Right atrium auricular region (tissue), 2 donors: ENCODE measurements at regions not wholly inside any gene's neighbourhood (a gene's known extent, or its start where the extent isn't known, plus 50 kb on each side); places are given as distances from the start of the nearest gene placed in this dataset.
"Not testable (repeated sequence)": the region's sequence is repeated elsewhere in the genome, so short reads cannot be mapped to it uniquely, and the experiment has no call there.

Experiments used
- DNase-seq: peaks from one replicate; pipeline ENCODE4 v3.0.0-alpha.2; 2019; ENCODE audit warnings: low spot score
- H3K27ac ChIP-seq, 2 donors: fragments of 200-600 bp; sonication (generic); 1 replicate in 1 of 2; 2 replicates in 1 of 2; pipeline ENCODE4 v1.5.1; 2016 to 2019
- H3K27me3 ChIP-seq, 2 donors: fragments of 200-600 bp; sonication (generic); one replicate each; pipeline versions ENCODE4 v1.5.1 to v1.6.0; 2017 to 2019
- H3K36me3 ChIP-seq: fragments of 200-600 bp; sonication (generic); one replicate; pipeline ENCODE4 v1.5.1; 2016
- H3K4me1 ChIP-seq, 2 donors: fragments of 200-600 bp; sonication (generic); one replicate each; pipeline versions ENCODE4 v1.5.1 to v1.6.0; 2017 to 2019
- H3K4me3 ChIP-seq, 2 donors: fragments of 200-600 bp; sonication (generic); 1 replicate in 1 of 2; 2 replicates in 1 of 2; pipeline ENCODE4 v1.5.1; 2017 to 2019; ENCODE audit warnings: mild to moderate bottlenecking in 1 of 2, moderate library complexity in 1 of 2
- H3K9me3 ChIP-seq, 2 donors: fragments of 200-600 bp; sonication (generic); one replicate each; pipeline ENCODE4 v1.5.1; 2019
- CTCF ChIP-seq, 2 donors: fragments of 200-600 bp; sonication (generic); IDR thresholded peaks; one replicate each; pipeline ENCODE4 v1.5.1; 2019; ENCODE audit warnings: antibody characterized with exemption in 2 of 2

DNA sequence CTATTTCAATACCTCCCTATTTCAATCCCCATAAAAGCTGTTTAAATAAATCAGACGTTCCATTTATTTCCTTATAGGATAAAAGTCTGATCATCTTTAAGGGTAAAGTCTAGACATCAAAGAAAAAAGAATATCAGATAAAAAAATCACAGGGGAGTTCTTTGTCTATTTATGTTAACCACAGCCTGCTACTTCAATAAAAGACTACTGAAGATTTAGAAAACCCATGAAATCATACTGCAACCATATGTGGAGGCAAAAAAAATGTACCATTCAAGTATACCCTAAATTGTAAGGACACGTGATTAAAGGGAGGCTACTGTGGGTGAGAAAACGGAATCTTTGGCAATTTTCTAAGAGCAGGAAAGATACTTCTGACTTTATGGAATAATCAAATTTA is 108.2 kb upstream of the TNFSF4 start:
- Histone ChIP-seq H3K9me3 (no peaks in the 10 kb centered on the region), H3K36me3 (no peaks in the 10 kb centered on the region), H3K4me1 (no peaks in the 10 kb centered on the region), H3K27ac (no peak overlapping the region), H3K27me3 (no peaks in the 10 kb centered on the region), H3K4me3 (no peak overlapping the region)
- TF ChIP-seq CTCF (IDR thresholded peaks at IDR 0.05): no peak
- DNase-seq: no peak

GRCh38 chr1:173318788-173319187 is 111.7 kb upstream of the TNFSF4 start:
- no peak for DNase-seq
- Histone ChIP-seq H3K36me3 (no peaks in the 10 kb centered on the region), H3K4me1 (no peaks in the 10 kb centered on the region), H3K27me3 (no peaks in the 10 kb centered on the region), H3K9me3 (no peaks in the 10 kb centered on the region), H3K4me3 (no peak overlapping the region), H3K27ac (no peak overlapping the region)
- no peak for TF ChIP-seq CTCF (IDR thresholded peaks at IDR 0.05)

DNA sequence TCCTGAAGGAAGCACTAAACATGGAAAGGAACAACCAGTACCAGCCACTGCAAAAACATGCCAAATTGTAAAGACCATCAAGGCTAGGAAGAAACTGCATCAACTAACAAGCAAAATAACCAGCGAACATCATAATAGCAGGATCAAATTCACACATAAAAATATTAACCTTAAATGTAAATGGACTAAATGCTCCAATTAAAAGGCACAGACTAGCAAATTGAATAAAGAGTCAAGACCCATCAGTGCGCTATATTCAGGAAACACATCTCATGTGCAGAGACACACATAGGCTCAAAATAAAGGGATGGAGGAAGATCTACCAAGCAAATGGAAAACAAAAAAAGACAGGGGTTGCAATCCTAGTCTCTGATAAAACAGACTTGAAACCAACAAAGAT is 117.2 kb upstream of the TNFSF4 start:
- not testable (repeated sequence) for H3K9me3 ChIP-seq, H3K4me1 ChIP-seq, DNase-seq, H3K4me3 ChIP-seq, H3K27ac ChIP-seq, H3K27me3 ChIP-seq, H3K36me3 ChIP-seq

DNA sequence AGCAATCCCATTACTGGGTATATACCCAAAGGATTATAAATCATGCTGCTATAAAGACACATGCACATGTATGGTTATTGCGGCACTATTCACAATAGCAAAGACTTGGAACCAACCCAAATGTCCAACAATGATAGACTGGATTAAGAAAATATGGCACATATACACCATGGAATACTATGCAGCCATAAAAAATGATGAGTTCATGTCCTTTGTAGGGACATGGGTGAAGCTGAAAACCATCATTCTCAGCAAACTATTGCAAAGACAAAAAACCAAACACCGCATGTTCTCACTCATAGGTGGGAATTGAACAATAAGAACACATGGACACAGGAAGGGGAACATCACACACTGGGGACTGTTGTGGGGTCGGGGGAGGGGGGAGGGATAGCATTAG is 120.9 kb upstream of the TNFSF4 start:
- H3K4me1 ChIP-seq: peaks cover 0 to 22% of the 10 kb centered on the region in 2 donors
- not testable (repeated sequence) for H3K27me3 ChIP-seq, H3K36me3 ChIP-seq, H3K9me3 ChIP-seq, H3K27ac ChIP-seq, DNase-seq, H3K4me3 ChIP-seq

GRCh38 chr1:173328961-173329360 is 121.8 kb upstream of the TNFSF4 start:
- Histone ChIP-seq H3K27me3 (no peaks in the 10 kb centered on the region), H3K4me3 (no peak overlapping the region), H3K27ac (no peak overlapping the region), H3K4me1 (peaks cover 0 to 22% of the 10 kb centered on the region in 2 donors), H3K9me3 (no peaks in the 10 kb centered on the region), H3K36me3 (no peaks in the 10 kb centered on the region)
- TF ChIP-seq CTCF (IDR thresholded peaks at IDR 0.05): no peak
- DNase-seq: no peak

DNA sequence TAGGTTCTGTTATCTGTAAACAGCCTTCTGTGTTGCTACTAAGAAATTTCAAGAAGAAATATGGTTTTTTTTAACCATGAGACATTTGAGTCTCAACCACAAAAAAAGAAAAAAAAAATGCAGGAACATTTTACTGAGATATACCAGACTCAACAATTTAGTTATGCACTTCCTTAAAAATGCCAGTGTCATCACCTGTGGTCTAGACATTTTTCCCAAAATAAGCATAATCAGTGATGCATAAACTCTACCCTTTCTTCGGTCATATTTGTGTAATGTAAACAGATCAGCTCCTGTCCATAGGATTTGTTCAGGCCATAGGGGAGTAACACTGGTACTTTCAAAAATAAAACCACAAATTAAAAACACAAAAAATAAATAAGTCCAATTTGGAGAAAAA is 122.6 kb upstream of the TNFSF4 start:
- Histone ChIP-seq H3K4me1 (peaks cover 0 to 22% of the 10 kb centered on the region in 2 donors), H3K27ac (no peak overlapping the region), H3K9me3 (no peaks in the 10 kb centered on the region), H3K36me3 (no peaks in the 10 kb centered on the region), H3K27me3 (no peaks in the 10 kb centered on the region), H3K4me3 (no peak overlapping the region)
- no peak for DNase-seq
- no peak for TF ChIP-seq CTCF (IDR thresholded peaks at IDR 0.05)

DNA sequence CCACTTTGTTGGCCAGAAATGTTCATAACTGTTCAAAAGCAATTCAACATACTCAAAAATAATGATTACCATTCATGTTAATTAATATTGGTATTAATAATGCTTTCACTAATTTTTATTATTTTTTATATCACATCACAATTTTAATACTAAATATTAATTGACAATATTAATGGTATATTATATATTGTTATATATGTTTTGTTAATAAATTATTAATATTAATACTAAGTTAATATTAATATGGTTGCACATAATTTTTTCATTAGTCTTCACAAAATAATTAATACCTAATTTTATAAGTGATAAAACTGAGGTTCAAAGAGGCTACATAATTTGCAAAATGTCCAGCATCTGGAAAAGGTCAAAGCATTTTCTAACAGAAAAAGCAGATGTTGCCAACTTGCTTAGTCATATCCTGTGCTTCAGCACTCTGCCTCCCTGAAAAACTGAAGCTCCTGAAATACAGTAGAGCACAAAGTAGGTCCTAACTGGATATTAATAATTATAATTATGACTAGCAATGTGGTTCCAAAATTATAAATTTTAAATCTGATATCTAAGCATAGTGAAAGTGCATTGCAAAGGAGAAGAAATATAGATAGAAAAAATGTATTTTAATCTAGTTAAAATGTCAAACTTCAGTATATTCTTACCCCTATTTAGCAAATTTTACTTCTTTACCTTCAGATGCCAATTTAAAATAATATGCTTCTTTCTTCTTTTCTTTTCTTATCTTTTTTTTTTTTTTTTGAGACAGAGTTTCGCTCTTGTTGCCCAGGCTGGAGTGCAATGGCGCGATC is 123.2 kb upstream of the TNFSF4 start:
- Histone ChIP-seq H3K36me3 (no peaks in the 10 kb centered on the region), H3K4me3 (no peak overlapping the region), H3K9me3 (no peaks in the 10 kb centered on the region), H3K4me1 (peaks cover 0 to 22% of the 10 kb centered on the region in 2 donors), H3K27ac (no peak overlapping the region), H3K27me3 (no peaks in the 10 kb centered on the region)
- DNase-seq: no peak
- no peak for TF ChIP-seq CTCF (IDR thresholded peaks at IDR 0.05)

- H3K36me3 ChIP-seq, H3K4me3 ChIP-seq, H3K27me3 ChIP-seq, DNase-seq, H3K9me3 ChIP-seq, H3K27ac ChIP-seq: not testable (repeated sequence)
- H3K4me1 ChIP-seq: peaks cover 0 to 22% of the 10 kb centered on the region in 2 donors
These were observed 123.9 kb upstream of the TNFSF4 start for GRCh38 chr1:173330952-173331548.
